NCI-H345 treated with DMSO at 0.1 percent for 48 hours (cell line): ENCODE measurements at regions not wholly inside any gene's neighbourhood (a gene's known extent, or its start where the extent isn't known, plus 50 kb on each side); places are given as distances from the start of the nearest gene placed in this dataset.
"Not testable (repeated sequence)": the region's sequence is repeated elsewhere in the genome, so short reads cannot be mapped to it uniquely, and the experiment has no call there.

Experiments used
- DNase-seq: peaks from one replicate; lab custom pipeline; 2025; ENCODE audit not compliant: unreplicated experiment; lab: John Stamatoyannopoulos, UW

DNA sequence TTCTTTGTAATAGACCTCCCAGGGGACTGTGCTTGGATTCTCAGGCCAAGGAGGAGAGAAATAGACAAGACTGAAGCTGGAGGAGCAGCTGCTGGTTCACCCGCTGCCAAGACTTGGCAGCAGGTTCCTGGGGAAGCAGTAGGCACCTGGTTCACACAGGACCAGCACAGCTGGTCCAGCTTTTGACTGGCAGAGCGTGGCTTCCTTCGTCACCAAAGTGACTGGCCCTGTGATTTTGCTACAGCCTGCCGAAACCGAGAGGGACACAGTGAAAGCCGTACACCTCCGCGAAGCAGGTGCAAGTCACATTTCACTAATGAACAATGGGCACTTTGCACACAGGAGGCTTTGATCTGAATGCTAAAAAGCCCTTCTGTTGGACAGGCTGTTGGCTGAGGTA, 199.0 kb downstream of the RNF144B start:
- DNase-seq = no peak

GRCh38 chr6:18595774-18596530, 208.8 kb downstream of the RNF144B start:
- DNase-seq = peak; percentile 25

DNA sequence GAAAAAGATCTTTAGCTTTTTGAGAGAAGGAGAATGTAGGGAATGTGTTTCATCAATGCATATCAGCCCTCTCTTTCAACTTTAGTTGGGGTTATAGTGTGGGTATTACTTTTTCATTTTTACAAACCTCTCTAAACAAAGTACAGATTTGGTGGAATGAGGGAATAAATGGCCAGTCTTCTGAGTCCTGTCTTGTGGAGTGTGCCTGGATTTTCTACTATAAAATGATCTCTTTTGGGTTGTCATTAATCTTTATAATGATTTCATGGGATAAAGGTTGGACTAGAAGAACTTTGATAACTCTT, 209.3 kb downstream of the RNF144B start:
- no peak for DNase-seq

DNA sequence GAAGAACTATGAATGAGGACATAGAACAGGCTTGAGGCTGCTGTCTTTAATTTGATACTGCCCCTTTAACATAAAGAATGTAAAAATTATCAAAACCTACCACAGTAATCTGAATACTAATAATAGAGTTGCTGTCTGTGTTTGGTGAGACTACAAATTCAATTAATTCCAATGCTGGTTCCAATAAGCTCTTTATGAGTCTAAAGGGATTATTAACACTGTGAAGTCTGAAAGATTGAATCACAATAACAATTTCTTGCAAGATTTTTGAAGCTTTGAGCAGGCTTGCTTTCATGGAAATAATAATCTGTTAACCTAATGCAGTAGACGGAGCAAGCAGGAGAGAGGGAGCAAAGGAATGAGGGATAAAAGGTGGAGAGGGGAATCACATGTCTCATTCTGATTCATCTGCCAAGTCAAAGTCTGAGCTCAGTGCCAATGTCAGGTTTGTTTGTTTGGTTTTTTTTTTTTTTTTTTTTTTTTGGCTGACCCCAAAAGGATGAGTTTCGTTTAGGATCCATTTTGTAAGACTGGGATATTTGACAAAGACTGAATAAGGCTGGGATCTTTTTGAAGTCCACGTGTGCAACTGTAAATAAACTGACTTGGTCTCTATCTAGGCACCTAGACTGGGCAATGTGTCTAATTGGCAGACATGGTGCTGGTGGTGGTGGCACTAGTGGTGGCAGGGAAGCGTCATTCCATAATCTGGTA, 211.6 kb downstream of the RNF144B start:
- DNase-seq = no peak

DNA sequence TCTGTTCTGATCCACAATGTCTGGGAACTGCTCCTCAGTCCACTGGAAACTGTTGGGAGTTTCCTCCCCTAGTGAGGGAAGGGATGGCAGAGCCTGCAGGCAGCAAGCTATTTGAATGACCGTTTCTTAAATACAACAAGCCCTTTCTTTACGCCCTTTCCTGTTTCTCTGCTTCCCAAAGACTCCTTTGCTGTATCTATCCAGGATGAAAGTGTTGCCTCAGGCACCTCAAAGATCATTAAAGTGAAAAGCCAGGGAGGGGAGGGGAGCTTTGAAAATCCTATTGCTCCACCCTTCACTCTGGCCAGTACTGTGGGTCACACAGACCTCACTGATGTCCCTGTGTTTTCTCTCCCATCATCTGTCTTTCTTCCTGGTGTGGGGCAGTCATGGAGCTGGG, 213.1 kb downstream of the RNF144B start:
- DNase-seq = no peak

DNA sequence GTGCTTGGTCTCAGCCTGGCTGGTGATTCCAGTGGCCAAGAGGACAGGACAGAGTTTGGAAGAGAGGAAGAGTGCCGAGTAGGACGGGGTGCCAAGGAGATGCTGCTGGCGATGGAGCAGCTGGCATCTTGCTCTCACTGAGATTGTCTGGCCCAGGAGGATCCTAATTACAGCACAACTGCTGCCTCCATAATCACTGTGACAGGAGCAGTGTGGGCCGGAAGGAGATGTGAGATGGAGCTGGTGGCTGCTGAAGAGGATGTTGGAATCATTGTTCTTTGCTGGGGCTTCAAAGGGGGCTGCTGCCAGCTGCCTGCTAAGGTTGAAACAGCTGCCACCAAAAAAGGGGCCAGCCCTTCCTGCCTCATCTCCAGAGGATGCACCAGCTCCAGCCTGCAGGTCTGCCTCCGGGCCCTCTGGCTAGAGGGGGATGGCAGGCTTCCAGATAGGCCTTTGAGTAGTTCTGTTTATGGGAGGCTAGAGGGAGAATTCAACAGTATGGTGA, 214.4 kb downstream of the RNF144B start:
- peak; percentile 10 for DNase-seq

DNA sequence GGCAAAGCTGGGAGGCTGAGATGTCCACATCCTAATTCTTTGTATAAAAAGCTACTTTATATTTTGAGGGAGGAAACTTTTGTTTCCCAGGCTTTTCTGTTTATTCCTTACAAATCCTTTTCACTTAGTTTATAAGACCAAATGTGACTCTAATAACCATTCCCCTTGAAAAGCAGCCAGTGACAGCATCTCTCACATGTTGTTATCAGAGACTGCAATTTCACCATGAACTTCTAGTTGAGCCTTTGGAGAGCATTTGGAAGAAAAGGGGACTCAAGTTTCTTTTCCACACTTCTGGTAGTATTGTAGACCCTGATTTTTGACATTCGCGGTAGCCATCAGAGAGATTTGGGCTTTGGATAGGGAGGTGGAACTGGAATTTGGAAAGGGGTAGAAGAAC, 215.8 kb downstream of the RNF144B start:
- no peak for DNase-seq

GRCh38 chr6:18603361-18603760, 216.2 kb downstream of the RNF144B start:
- no peak for DNase-seq

DNA sequence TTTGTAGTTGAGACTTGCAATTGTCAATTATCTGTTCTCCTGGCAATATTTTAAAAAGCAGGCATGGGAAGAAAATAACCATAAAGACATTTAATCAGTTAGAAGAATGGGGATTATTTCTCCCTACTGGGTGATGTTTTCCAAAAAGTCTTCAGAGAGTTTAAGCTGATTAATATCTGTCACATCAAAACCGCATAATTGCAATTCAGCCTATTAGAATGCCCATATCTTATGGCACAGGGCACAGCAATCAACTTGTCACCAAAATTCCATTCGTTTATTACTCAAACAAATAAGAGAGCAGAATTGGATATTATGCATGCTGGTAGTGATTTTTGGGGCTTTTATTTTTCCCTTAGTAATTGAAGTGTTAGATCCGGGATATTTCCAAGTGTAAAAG, 218.7 kb downstream of the RNF144B start:
- DNase-seq = no peak

GRCh38 chr6:18609715-18610114, 222.6 kb downstream of the RNF144B start:
- no peak for DNase-seq

DNA sequence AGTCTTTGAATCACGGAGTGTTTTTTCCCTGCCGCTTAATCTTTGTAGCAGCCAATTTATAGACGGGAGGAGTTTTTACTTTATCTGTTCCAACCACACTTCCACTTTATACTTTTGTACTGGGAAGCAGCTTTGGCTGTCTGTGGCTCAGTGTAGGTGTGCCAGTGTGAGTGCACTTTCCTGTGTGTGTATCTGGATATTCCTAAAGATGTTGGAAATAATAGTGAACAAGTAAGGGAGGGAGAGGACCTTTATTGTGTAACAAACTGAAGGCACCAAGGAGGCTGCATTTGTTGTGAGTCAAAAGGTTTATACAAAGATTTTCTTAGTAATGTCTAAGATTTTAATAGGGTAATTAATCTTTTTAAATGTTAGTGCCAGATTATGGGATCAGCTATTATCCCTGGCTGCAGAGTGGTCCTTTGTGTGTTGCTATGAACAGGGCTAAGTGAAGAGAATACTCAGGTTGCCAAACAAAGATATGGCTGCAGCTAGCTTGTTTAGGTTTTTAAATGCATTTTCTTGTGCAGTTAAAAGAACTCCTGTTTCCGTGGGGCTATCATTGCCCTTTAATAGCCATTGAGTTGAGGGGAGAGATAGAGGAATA, 226.3 kb downstream of the RNF144B start:
- DNase-seq = no peak

GRCh38 chr6:18629571-18629970, 242.4 kb downstream of the RNF144B start:
- no peak for DNase-seq

DNA sequence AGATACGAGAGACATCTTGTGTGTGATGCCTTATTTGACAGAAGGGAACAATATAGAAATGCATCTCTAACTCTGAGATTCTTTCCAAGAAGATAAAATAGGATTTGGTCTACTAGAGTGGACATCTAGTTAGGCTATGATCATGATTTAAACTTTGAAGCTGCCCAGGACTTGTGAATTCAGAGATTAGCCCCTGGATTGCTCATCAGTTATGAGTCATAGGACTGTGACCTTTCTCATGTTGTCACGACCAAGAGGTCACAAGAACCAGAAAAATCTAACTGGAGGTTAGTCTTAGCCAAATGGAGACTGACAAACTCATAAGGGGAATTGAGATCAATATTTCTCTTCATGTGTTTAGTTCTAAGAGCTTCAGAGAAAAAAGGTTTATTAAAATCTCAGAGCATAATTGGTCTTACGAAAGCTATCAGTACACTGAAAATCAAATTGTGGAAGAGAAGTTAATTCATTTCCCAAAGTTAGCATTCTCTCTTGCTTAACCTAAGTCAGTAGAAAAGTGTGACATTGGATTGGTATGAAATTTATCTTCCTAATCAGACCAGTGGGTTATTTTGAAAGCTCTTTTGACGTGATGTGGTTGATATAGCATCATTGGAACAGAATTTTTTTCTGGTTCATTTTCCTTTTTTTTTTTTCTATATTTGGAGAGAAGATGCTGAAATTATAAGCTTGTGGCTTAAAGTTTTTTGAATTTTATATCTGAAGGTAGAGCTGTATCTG, 245.7 kb downstream of the RNF144B start:
- no peak for DNase-seq

DNA sequence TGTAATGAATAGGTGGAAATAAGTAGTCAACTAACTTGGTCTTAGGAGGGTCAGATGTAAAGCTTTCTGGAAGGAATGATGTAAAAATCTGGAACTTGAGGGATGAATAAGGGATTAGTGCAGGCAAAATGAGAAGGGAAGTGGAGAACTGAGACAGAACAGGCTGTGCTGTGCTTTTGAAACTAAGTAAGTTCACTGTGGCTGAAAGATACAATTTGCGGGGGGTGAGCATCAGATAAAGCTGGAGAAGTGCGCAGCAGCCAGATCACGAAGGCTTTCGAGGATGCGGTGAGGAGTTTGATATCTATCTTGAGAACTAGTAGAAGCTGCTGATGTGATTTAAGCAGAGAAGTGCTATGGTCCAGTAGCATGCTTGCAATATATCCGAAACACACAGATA, 247.8 kb downstream of the RNF144B start:
- no peak for DNase-seq

- DNase-seq = no peak
Observed at GRCh38 chr6:18640134-18640533, 253.0 kb downstream of the RNF144B start.

- no peak for DNase-seq
Observed at GRCh38 chr6:18640754-18641153, 253.6 kb downstream of the RNF144B start.

GRCh38 chr6:18654821-18655220, 267.7 kb downstream of the RNF144B start:
- no peak for DNase-seq

DNA sequence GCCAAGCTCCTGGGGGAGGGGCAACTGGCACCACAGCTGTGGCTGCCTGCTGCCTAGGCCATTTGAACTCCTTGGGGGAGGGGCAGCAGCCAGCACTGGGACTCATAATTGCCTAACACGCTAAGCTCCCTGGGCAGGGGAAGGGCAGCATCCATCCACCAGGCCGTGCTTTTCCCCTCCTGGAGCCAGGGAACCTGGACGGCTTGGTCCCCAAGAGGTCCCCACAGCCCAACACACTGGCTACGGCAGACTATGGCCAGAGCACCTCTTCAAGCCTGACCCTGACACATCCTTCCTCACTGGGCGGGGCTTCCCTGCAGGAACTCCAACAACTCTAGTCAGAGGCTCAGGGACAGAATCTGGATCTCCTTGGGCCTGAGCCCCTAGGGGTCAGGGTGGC, 269.4 kb downstream of the RNF144B start:
- no peak for DNase-seq

DNA sequence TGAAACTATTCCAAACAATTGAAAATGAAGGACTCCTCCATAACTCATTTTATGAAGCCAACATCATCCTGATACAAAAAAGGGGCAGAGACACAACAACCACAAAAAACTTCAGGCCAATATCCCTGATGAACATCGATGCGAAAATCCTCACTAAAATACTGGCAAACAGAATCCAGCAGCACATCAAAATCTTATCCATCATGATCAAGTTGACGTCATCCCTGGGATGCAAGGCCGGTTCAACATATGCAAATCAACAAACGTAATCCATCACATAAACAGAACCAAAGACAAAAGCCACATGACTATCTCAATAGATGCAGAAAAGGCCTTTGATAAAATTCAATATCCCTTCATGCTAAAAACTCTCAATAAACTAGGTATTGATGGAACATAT, 272.8 kb downstream of the RNF144B start:
- not testable (repeated sequence) for DNase-seq

DNA sequence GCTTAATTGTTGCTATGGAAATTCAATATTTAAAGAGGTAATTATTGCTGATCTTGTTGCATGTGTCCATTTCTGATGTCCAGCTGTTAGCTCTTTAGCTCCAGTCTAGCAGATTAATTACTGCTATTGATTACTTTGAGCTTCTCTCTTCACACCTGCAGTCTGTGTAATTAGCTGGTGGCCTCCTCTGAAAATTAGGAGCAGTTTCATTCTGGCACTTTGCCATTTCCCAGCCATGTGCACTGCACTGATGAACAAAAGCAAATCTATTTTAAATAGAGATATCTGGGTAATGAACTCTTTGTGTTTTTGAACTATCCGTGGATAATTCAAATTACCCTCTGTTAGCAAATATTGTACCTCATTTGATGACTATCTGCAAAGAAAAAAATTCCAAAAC, 275.9 kb downstream of the RNF144B start:
- DNase-seq = no peak

GRCh38 chr6:18664401-18664800, 277.3 kb downstream of the RNF144B start:
- no peak for DNase-seq

- no peak for DNase-seq
Observed at GRCh38 chr6:18667612-18668011, 280.5 kb downstream of the RNF144B start.
